ENCODE measurements at regions not wholly inside any gene's neighbourhood (a gene's known extent, or its start where the extent isn't known, plus 50 kb on each side); places are given as distances from the start of the nearest gene placed in this dataset.

- WGBS (ENCODE audit: extremely low coverage, insufficient read length, low lambda C conversion rate) = no CpG with 5 or more reads among the region's 3 CpGs
- no peaks in the 10 kb centered on the region for H3K4me1 Mint-ChIP-seq
- Histone ChIP-seq H3K23me2 (ENCODE audit: insufficient read length, low read depth, low read length, poor library complexity, severe bottlenecking) (no peaks in the 10 kb centered on the region), H3K56ac (ENCODE audit: insufficient read length, low read depth, low read length) (no peak overlapping the region), H2BK20ac (ENCODE audit: low read depth, low read length, poor library complexity, severe bottlenecking) (no peak overlapping the region), H4K8ac (replicated peaks; ENCODE audit: insufficient read length, low read depth, low read length) (no peak overlapping the region), H3K14ac (ENCODE audit: insufficient read depth, low read length) (no peak overlapping the region), H3K27ac (ENCODE audit: insufficient read length, low read depth, low read length) (no peak overlapping the region), H2BK5ac (ENCODE audit: insufficient read length, low read length) (no peak overlapping the region), H3K4me1 (ENCODE audit: insufficient read depth, low read length) (no peaks in the 10 kb centered on the region), H4K20me1 (ENCODE audit: control insufficient read depth, insufficient read depth, insufficient read length) (no peaks in the 10 kb centered on the region), H3K4me2 (ENCODE audit: insufficient read depth, insufficient read length, low read length) (no peak overlapping the region), H3T11ph (ENCODE audit: low read length) (no peak overlapping the region), H2AFZ (ENCODE audit: low read length) (no peak overlapping the region), H3K23ac (ENCODE audit: insufficient read length, low read depth, low read length) (no peak overlapping the region), H2BK12ac (ENCODE audit: insufficient read length, low read depth, low read length) (no peak overlapping the region), H3K4ac (ENCODE audit: low read depth, low read length) (no peak overlapping the region), H2AK5ac (ENCODE audit: insufficient read length, low read length) (no peak overlapping the region), H3K9me3 (ENCODE audit: control insufficient read depth, low read depth, low read length) (no peaks in the 10 kb centered on the region), H3K27me3 (ENCODE audit: insufficient read depth, low read length) (no peaks in the 10 kb centered on the region), H4K5ac (ENCODE audit: insufficient read length, low read depth, low read length) (no peak overlapping the region), H3K79me2 (ENCODE audit: insufficient read depth, low read length) (no peaks in the 10 kb centered on the region), H3K9ac (ENCODE audit: extremely low read depth, insufficient read length, low read length) (no peak overlapping the region), H4K91ac (ENCODE audit: insufficient read length, low read depth, low read length) (no peak overlapping the region), H2BK15ac (ENCODE audit: low read depth, low read length) (no peak overlapping the region), H3K18ac (ENCODE audit: insufficient read length, low read depth, low read length) (no peak overlapping the region), H2BK120ac (ENCODE audit: low read depth, low read length, poor library complexity, severe bottlenecking) (no peak overlapping the region), H3K79me1 (ENCODE audit: insufficient read depth, low read depth, low read length, poor library complexity, severe bottlenecking) (no peaks in the 10 kb centered on the region)
- no peaks in the 10 kb centered on the region for H3K27me3 Mint-ChIP-seq (ENCODE audit: low read depth)
- H3K27ac Mint-ChIP-seq = no peak overlapping the region
- TF ChIP-seq CTCF (conservative IDR thresholded peaks at IDR 0.05) = no peak
- no peaks in the 10 kb centered on the region for H3K9me3 Mint-ChIP-seq
- no peak for DNase-seq
- H3K36me3 Mint-ChIP-seq (ENCODE audit: insufficient read depth in 1 of 3, low read depth in 3 of 3) = no peaks in the 10 kb centered on the region
- H3K4me3 Mint-ChIP-seq = no peak overlapping the region
These were observed 165.4 kb upstream of the TACR3 start for GRCh38 chr4:103885152-103885551.

All from H9 (cell line).